Stimulated activated CD4-positive, alpha-beta T cell treated with anti-CD3 and anti-CD28 coated beads, Interleukin-1b, Interleukin-23, amount 100 ng/mL, for 48 hours (primary cell): ENCODE measurements at regions not wholly inside any gene's neighbourhood (a gene's known extent, or its start where the extent isn't known, plus 50 kb on each side); places are given as distances from the start of the nearest gene placed in this dataset.

Experiments
- DNase-seq: peaks from one replicate; pipeline ENCODE4 v3.0.0-alpha.2; 2020

DNA sequence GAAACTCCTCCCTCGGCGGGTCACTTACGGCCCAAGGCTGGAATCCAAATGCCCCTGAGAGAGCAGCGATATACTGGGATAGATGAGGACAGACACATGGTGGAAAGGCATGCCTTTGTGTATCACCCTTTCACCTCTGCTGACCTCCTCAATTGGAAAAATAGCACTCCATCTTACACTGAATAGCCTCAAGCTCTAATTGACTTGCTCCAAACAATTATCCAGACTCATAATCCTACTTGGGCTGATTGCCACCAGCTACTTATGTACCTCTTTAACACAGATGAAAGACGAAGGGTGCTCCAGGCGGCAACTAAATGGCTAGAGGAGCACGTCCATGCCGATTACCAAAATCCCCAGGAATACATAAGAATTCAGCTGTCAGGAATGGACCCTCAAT is 1142.2 kb downstream of the ARAP2 start:
- DNase-seq, result no peak

- DNase-seq, result no peak
Observed at GRCh38 chr4:35105486-35105885, 1138.8 kb downstream of the ARAP2 start.

- DNase-seq, result no peak
Observed at GRCh38 chr4:35106091-35106734, 1138.1 kb downstream of the ARAP2 start.

GRCh38 chr4:35124106-35124505 is 1120.2 kb downstream of the ARAP2 start:
- DNase-seq, result no peak

- DNase-seq, result no peak
Observed at GRCh38 chr4:35125995-35126712, 1118.2 kb downstream of the ARAP2 start.

DNA sequence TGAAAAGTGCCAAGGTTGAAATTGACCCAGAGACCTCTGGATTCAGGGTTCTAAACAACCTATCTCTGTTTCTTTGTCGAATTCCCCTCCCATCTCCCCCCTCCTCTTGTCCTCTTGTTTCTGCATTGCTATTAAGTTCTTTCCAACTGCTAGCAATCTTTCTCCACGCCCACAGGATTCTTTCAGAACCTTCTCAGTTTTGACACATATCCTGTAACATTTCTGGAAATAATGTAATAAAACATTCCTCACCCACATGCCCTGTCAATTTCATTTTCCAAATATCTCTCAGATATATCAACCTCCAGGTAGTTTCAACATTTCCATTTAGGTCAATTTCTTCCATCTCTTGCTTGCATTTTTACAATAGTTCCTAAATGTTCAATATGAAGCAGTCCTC is 1105.9 kb downstream of the ARAP2 start:
- no peak for DNase-seq

DNA sequence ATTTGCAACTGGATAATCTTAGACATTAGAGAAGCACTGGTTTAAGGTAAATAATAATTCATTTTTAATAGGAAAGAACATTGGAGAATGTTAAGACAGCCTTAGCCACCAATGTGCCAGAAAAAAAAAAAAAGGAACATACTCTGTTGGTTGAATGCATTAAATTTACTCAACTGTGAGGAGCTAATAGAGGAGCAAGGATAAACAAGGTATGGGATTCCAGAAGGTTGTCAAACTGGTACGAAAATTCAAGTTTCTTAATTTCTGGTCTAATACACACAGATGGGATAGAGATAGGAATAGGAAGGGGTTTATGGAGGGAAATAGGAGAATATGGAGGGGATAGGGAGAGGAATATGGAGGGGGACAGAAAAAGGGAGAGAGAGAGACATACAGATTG is 1096.6 kb downstream of the ARAP2 start:
- no peak for DNase-seq

- DNase-seq, result no peak
Observed at GRCh38 chr4:35151816-35152572, 1092.3 kb downstream of the ARAP2 start.

- no peak for DNase-seq
Observed at GRCh38 chr4:35163168-35163567, 1081.1 kb downstream of the ARAP2 start.

DNA sequence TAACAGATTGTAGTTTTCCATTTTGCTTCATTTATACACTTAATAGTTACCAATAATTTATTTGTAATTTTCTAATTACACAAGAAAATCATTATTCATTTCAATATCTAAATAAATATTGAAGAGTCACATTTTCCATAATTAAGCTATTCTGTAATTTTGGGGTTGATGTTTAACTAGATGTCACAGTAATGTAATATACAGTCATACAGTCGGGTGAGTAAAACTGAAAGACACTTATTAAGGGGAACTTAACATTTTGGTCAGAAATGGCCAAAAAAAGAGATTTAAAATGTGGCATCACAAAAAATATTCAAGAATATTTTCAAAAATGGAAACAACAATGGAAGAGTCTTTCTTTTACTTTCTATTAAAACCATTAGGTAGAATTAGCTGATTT is 1080.3 kb downstream of the ARAP2 start:
- DNase-seq, result no peak

GRCh38 chr4:35166466-35166865 is 1077.8 kb downstream of the ARAP2 start:
- DNase-seq, result no peak

GRCh38 chr4:35167385-35167784 is 1076.9 kb downstream of the ARAP2 start:
- DNase-seq, result no peak

- no peak for DNase-seq
Observed at GRCh38 chr4:35175487-35175886, 1068.8 kb downstream of the ARAP2 start.

DNA sequence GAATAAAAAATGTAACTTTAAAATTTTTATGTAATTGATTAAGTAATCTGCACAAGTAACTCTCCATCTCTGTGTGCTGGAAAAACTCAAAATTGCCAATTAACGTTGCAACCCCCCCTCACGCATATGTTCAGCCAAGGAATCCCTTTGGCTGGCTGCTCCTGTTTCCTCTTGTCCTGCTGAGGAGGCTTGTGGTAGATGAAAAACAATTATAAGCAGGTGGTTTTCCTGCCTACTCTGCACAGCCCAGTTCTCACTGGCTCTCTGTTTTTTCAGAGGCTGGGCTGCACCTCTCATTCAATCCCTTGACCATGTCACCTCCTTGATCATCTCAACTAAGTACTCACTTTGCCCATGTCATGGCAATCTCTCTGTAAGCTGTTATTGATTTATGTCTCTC is 1068.4 kb downstream of the ARAP2 start:
- DNase-seq, result no peak

DNA sequence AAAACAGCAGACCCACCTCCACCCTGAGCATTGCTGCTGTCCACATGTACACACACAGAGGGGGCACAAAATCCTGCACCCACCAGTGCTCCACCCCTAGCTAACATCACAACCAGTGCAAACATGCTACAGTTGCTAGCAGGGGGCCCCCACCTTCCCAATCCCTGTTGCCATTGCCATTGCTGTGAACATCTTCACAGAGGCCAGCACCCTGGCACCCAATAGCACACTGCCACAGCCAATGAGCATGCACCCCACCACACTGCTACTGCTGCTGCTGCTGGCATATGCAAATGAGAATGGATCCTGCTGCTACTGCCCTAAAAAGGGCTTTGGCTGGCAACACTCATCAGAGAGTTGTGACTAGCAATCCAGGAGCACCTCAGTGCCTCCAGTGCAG is 1061.9 kb downstream of the ARAP2 start:
- DNase-seq, result no peak

DNA sequence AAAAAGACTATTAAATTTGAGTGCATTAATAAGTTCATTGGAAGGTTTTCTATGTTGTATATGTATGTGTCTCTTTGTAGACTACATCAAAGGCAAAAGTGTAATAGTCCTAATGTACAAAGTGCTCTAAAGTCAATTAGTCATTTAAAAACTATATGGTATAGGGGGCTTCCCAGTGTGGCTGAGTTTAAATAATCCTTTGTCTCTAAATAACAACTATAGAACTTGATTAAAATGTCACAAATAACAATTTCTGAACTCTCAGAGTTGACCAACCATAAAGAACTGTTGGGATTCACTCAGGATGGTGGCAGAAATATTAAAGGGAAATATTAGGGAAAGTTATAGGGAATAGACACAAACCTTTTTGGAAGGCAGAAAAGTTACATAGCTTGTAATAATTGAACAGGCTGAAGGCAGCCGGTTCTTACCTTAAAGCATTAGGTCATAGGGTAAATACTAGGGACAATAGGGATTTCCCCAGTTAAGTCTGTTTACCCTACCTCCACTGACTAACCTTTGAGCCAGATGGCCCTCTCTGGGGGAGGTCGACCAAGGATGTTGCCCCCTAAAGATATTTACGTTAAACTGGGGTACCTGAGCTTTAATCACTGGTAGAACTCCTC is 1054.2 kb downstream of the ARAP2 start:
- no peak for DNase-seq

DNA sequence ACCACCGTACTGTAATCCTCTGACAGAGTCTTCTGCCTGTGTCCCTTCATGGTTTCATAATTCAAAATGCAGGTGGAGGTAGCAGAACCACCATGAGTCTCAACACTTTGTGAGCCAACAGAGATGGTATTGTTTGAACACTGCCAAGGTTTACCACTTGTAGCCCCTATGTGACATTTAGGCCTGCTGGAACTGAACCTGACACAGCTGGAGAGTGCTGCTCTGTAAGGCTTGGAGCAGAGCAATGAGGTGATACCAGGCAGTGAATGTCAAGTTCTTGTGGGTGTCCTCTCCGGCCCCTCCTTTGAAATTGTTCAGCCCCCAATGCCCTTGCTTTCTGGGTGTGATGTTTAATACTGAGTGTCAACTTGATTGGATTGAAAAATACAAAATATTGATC is 1042.9 kb downstream of the ARAP2 start:
- DNase-seq, result no peak

GRCh38 chr4:35216636-35217035 is 1027.7 kb downstream of the ARAP2 start:
- no peak for DNase-seq

DNA sequence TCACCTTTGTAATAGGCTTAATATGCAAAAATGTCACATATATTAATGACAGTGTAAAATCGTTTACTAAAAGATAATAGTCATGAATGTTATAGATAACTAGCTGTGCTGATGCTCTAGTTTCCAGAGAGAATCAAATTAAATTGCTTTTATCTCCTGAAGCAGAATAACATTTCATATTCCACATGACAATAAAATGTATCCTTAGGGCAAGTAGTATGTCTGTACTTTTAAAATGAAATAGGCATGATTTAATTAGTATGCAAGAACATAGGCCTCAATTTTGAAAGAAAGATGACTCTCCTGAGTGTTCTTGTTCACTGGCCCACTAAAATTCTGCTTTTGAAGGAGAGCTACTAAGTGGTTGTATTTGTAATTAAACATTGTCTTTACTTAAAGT is 1027.0 kb downstream of the ARAP2 start:
- no peak for DNase-seq

DNA sequence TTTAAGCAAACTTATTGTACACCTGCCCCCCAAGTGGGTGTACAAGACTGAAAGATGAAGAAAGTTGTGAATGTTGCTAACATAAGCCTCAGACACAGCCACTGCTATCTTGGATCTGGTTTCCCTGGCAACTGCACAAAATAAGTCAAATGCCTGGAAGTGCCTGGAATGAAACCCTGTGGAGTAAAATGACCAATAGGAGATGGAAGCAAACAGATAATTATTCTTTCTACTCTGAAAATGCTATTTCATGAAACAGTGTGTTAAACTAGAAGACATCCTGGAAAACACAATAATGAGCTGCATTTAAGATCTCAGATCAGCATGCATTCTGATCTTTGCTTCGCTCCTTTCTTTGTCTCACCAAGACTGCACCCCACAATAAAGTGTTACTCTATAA is 1016.0 kb downstream of the ARAP2 start:
- DNase-seq, result no peak

GRCh38 chr4:35229021-35229420 is 1015.3 kb downstream of the ARAP2 start:
- no peak for DNase-seq

DNA sequence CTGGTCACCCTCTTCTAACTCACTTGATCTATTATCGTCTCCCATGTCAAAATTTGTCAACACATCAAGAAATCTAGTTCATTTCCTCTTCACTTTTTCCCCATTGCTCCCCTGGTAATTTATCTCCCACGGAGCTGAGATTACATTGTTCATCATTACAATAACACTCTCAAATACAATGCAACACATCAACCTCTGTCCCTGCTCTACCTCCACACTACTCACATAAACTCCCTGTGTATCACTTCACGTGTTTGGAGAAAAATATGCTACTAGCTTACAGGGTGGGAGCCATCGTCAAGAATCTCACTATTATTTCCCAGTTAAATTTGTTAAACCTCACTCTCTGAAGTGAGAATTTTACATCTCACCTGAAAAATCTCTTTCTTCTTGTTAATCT is 1006.4 kb downstream of the ARAP2 start:
- DNase-seq, result no peak

DNA sequence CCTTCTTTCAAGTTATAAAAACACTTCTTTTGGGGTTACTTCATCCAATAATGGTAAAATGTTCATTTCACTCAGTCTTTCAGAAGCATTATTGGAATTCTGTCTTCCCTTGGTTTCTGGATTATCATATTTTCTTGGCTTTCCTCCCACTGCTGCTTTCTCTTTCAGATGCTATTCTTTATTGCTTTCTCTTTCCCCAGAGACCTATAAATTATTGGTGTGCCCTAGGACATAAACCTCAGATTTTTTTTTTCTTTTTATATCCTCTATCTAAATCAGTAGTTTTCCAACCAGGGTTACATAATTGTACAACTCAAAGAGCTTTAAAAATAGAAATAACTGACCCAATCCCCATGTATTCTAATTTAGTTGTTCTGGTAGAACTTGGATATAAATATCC is 1005.5 kb downstream of the ARAP2 start:
- no peak for DNase-seq

DNA sequence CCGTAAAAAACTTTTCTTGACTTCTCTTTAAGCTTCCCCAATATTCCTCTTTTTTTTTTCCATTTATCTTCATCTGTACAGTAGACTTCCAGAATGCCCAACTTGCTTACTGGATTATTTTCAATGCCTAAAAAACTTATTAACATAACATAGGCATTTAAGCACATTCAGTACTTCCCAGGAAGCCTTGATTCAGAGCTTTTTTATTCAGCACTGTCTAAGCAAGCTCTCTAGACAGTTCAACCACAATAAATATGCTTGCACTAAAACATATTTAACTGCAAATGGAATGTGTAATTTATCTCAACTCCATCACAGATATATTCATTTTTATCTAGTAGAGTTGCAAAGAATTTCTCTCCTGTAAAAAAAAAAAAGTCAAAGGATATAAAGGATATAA is 997.8 kb downstream of the ARAP2 start:
- DNase-seq, result no peak
